ENCODE measurements at regions not wholly inside any gene's neighbourhood (a gene's known extent, or its start where the extent isn't known, plus 50 kb on each side); places are given as distances from the start of the nearest gene placed in this dataset.

- no peak for TF ChIP-seq CTCF (IDR thresholded peaks at IDR 0.05)
- no peaks in the 10 kb centered on the region for H3K9me3 ChIP-seq
- intact Hi-C loops (cut with DNase I): no loop called here
- no peak for DNase-seq
- H3K4me3 ChIP-seq: no peak overlapping the region
- H3K36me3 ChIP-seq: no peaks in the 10 kb centered on the region
- H3K27ac ChIP-seq: peak overlapping the region; percentile 80
- H3K4me1 ChIP-seq: peaks cover 33% of the 10 kb centered on the region
- no peaks in the 10 kb centered on the region for H3K27me3 ChIP-seq (ENCODE audit: low read depth)
- ATAC-seq: no peak
Measured at GRCh38 chr3:8444883-8445282, 56.7 kb upstream of the LMCD1 start.

GRCh38 chr3:8445861-8446260, 55.8 kb upstream of the LMCD1 start:
- ATAC-seq: no peak
- no peak overlapping the region for H3K4me3 ChIP-seq

GRCh38 chr3:8446845-8447244, 54.8 kb upstream of the LMCD1 start:
- Histone ChIP-seq H3K36me3 (no peaks in the 10 kb centered on the region), H3K9me3 (no peaks in the 10 kb centered on the region), H3K4me1 (peaks cover 33% of the 10 kb centered on the region), H3K27me3 (ENCODE audit: low read depth) (no peaks in the 10 kb centered on the region), H3K27ac (no peak overlapping the region), H3K4me3 (no peak overlapping the region)
- intact Hi-C loops (cut with DNase I): no loop called here
- ATAC-seq (no peak), DNase-seq (no peak)
- TF ChIP-seq CTCF (IDR thresholded peaks at IDR 0.05): no peak

More at GRCh38 chr3:8445861-8446260, 55.8 kb upstream of the LMCD1 start:
- intact Hi-C loops (cut with DNase I): no loop called here
- H3K27me3 ChIP-seq (ENCODE audit: low read depth): no peaks in the 10 kb centered on the region
- H3K36me3 ChIP-seq: no peaks in the 10 kb centered on the region
- no peak for DNase-seq
- H3K4me1 ChIP-seq: peaks cover 33% of the 10 kb centered on the region
- peak overlapping the region; percentile 80 for H3K27ac ChIP-seq
- H3K9me3 ChIP-seq: no peaks in the 10 kb centered on the region
- no peak for TF ChIP-seq CTCF (IDR thresholded peaks at IDR 0.05)

GRCh38 chr3:8450618-8451017, 51.0 kb upstream of the LMCD1 start:
- ATAC-seq (no peak), DNase-seq (no peak)
- Histone ChIP-seq H3K4me3 (no peak overlapping the region), H3K27me3 (ENCODE audit: low read depth) (no peaks in the 10 kb centered on the region), H3K27ac (no peak overlapping the region), H3K4me1 (peaks cover 6% of the 10 kb centered on the region), H3K36me3 (no peaks in the 10 kb centered on the region), H3K9me3 (no peaks in the 10 kb centered on the region)
- TF ChIP-seq CTCF (IDR thresholded peaks at IDR 0.05): no peak
- intact Hi-C loops (cut with DNase I): no loop called here

GRCh38 chr3:8451696-8452095, 49.9 kb upstream of the LMCD1 start:
- Histone ChIP-seq H3K27ac (no peak overlapping the region), H3K4me1 (peaks cover 2% of the 10 kb centered on the region), H3K36me3 (no peaks in the 10 kb centered on the region), H3K9me3 (no peaks in the 10 kb centered on the region), H3K4me3 (no peak overlapping the region), H3K27me3 (ENCODE audit: low read depth) (no peaks in the 10 kb centered on the region)
- TF ChIP-seq CTCF (IDR thresholded peaks at IDR 0.05): no peak
- DNase-seq: no peak
- ATAC-seq: no peak
- intact Hi-C loops (cut with DNase I): no loop called here

Measured in lower lobe of right lung (tissue), 2 donors.